Hematopoietic multipotent progenitor cell treated with erythropoietin and hydrocortisone succinate and interleukin-3 and kit ligand, for 4 days (in vitro differentiated cells): ENCODE measurements at regions not wholly inside any gene's neighbourhood (a gene's known extent, or its start where the extent isn't known, plus 50 kb on each side); places are given as distances from the start of the nearest gene placed in this dataset.
A peak's percentile ranks its signal among the peaks of the same experiment; 100 is the strongest.
"Not testable (repeated sequence)": the region's sequence is repeated elsewhere in the genome, so short reads cannot be mapped to it uniquely, and the experiment has no call there.

ENCODE experiments used
- DNase-seq: peaks from one replicate; pipeline ENCODE4 v3.0.0-alpha.2; 2015

DNA sequence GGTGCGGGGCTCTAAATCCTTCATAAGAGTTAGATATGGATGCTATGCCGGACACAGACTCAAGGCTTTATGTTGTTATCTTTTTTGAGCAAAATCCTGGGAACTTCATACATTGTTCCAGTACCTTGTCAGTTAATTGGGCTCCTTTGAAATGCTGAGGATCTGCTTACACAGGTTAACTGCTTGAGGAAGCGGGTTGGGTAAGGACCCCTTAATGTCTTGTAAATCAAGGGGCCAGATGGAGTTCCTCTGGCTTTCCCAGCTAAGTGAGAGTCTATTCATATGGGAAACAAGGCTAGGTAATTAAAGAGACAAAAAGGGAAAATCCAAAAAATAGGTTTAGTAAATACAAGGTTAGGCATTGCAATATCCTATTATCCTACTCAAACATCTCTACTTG, 141.5 kb downstream of the OR2B2 start:
- no peak for DNase-seq

DNA sequence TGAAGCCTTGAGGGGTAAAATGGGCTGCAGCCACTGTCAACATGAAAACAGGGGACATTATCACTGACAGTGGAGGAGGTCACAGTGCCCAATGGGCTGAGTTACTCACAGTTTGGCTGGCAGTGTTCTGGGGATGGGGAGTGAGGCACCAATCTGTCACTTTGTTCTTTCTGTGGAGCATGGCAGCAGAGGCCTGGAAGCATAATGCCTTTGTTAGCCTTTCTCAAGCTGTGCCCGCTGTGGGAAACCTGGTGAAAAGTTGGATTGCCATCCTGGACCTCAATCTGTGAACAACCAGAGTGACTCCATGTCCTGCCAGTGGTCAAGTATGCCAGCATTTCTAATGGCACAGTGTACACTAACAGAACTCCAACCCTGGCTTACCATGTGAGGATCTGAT, 143.6 kb downstream of the OR2B2 start:
- DNase-seq: no peak

DNA sequence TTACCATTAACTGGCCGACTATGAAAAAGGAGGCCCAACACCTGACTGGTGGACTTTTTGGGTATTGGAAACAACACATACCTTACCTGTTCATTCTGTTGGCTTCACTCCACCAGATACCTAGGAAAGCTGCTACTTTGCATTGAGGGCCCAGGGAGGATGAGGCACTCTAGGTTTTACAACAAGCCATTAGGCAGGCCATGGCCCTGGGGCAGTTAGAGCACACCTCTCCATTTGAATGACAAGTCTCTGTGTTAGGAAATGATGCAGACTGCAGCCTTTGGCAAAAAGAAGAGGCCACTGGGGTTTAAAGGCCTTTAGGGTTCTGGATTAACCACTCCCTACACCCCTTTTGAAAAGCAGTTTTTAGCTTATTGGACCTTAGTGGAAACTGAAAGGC, 144.3 kb downstream of the OR2B2 start:
- no peak for DNase-seq

DNA sequence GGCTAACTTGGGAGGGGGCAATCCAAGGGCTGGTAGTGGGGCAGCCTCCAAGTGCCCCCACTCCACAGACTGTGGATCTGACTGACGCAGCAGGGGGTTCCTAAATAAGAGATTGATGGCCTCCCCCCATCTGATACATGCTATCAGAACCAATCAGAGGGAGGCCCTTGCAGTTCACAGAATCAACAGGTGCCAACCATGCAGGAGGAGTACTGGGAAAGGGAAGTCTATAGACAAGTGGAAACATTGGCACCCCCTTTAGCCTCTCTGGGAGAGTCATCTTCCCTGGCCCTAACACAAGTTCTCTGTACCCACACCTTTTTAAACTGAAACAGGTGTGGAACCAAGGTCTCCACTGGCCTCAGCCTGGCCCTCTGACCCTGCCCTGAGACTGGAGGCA, 145.8 kb downstream of the OR2B2 start:
- DNase-seq: no peak

DNA sequence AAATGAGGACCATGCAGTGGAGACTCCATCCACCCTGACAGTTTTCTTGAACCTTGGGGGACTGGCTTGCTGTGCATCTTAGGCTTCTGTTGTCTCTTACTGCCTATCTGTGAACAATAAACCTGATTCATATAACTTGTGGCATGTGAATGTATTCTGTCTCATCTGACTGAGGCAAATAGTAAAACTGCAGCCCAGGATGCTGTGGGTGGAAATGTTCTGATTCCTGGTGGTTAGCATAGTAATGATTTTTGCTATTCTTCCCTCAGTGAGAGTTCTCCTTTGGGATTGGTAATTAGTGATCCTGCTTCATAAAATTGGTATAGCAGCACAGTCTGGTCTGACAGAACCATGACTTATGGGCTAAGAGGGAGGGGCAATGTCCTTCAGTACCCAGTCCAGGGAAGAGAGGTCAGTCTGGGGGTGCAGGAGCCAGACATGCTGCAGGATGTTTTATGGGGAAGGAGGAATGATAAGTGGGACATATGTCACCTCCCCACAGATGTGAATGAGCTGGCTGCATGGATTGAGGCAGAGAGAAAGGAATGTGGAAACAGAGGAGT, 147.1 kb downstream of the OR2B2 start:
- no peak for DNase-seq

DNA sequence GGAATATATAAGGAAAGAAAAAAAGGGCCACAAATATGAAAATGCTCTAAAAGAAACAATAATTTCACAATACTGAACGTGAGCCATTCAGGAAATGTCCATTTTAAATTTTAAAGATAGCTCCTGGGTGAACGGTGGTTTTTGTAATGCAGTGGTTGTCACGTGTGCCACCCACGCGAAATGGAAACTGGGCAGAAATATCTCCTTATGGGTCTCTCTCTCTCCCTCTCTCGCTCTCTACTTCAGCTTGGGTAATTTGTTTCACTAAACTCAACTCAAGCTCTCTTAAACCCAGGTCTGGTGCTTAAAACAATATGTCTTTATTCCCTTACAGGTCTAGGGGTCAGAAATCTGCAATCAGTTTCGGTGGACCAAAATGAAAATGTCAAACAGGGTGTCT, 150.8 kb downstream of the OR2B2 start:
- DNase-seq: peak; percentile 49

DNA sequence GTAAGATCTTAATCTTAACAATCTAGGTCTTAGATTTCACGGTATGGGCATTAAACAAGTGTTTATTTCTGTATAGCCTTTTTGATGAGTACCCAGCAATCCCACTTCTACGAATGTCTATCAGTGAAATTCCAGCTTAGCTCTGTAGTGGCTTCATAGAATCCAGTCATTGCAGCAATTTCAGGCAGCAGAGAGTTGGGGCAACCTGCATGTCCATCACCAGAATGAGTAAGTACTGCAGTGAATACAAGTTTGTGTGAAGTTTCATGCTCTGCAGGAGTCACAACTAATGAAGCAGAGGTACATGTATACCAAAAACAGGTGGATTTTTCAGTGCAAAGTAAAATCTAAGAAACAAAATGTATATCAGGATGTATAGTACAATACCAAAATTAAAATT, 151.7 kb downstream of the OR2B2 start:
- DNase-seq: no peak

DNA sequence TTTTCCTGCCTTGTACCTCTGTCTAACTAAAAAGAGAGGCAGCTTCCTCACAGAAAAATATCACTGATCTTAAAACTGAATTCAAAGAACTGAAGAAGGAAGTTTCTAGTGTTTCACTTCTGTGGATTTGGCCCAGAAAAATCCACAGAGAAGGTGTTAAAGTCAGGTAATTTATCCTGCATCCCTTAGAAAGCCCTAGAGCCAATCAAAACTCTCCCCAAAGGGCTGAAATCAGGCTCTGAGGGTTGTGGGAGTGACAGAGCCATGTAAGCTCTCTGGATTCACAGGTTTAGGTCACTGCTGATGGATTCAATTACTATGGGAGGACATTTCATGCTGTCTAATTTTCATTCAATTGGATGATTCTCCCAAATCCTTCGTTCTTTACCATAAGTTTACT, 152.3 kb downstream of the OR2B2 start:
- no peak for DNase-seq

DNA sequence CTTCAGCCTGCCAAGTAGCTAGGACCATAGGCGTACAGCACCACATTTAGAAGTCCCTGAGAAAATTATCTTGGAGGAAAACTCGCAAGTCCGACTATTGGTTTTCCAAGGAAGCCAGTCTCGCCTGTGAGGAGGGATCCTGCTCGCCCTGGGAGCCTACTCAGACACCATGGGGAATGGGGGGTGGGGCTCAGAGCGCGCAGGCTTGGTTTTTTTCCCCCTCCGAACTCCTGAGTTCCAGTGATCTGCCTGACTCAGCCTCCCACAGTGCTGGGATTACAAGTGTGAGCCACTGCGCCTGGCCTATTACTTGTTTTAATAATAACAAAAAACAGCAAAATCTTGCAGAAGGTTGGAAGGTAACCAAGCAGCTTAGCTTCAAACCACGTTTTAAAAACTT, 153.7 kb downstream of the OR2B2 start:
- DNase-seq: no peak

DNA sequence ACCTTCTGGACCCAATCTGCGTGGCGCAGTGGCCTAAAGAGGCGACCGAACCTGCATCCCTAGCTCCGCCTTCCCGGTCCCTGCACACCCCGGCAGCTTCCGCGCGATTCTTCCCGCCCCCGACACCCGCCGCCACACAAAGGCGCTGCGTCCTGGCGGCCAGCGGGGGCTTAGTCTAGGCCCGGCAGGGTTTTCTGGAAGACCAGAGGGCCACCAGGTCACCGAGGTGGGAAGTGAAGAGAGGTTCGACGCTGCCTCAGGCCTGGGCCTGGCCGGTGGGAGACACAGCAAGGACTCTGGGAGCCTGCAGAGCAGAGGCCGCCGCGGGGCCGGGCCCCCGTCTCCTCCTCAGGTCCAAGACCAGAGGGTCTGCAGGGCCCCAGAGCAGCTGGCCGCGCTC, 154.9 kb downstream of the OR2B2 start:
- peak; percentile 79 for DNase-seq

DNA sequence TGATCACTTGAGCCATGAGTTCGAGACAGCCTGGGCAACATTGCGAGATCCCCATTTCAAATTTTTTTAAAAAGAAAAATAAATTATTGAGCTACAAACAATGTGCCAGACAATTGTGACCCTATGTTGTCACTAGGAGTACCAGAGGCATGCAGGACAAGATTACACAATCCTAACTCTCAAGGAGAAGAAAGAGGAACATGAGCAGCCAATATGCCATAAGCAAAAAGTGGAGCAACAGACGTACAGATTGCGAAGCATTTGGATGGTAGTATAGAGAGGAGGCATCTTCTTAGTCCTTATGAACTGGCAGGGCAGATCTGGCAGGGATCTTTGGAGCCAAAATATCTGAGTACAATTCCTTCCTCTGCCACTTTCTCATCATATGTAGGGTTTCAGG, 156.4 kb downstream of the OR2B2 start:
- peak; percentile 84 for DNase-seq

DNA sequence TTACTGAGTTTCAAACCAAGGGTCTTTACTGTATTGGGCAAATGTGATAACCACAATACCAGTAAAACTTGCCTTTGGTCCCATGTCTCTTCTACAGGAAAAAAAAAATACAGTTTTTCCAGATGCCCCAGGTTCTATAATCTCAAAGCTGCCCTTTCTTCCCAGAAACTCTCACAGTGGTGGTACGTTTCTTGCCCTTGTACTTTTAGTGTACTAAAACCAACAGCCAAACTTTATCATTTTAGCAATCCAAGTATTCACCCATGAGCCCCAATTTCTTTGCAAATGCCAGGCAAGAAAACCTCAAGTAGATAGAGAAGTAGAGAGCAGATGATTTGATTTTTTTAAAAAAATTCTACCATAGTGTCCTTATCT, 157.8 kb downstream of the OR2B2 start:
- no peak for DNase-seq

DNA sequence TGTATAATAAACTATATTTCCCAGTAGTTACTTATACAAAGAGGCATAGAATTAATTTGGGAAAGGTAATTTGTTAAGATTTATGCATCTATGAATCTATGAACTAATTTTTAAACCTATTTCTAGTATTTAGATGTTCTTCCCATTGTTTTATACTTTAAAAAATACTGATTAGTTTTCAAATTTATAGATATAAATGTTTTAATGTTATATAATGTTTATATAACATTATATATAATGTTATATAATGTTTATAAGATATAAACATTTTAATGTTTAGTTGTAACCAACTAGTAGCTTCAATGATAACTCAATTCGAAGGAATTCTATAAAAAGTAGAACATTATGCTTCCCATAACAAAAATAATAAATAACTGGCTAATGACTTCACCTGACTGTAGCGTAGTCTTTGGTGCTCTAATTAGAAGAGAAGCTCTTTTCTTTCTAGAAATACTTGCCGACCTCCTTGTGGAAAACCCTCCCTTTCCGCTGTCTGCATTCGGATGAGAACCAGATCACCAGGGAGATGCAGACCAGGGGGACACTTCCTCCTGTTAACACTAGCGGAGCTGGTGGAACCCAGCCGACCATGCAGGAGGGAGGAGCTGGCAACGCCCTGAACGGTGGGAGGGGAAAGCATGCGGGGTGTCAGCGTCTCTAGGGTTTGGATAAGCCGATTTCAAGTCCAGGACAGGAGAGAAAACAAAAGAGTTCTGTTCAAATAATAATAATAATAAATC, 158.4 kb downstream of the OR2B2 start:
- DNase-seq: peak; percentile 97

DNA sequence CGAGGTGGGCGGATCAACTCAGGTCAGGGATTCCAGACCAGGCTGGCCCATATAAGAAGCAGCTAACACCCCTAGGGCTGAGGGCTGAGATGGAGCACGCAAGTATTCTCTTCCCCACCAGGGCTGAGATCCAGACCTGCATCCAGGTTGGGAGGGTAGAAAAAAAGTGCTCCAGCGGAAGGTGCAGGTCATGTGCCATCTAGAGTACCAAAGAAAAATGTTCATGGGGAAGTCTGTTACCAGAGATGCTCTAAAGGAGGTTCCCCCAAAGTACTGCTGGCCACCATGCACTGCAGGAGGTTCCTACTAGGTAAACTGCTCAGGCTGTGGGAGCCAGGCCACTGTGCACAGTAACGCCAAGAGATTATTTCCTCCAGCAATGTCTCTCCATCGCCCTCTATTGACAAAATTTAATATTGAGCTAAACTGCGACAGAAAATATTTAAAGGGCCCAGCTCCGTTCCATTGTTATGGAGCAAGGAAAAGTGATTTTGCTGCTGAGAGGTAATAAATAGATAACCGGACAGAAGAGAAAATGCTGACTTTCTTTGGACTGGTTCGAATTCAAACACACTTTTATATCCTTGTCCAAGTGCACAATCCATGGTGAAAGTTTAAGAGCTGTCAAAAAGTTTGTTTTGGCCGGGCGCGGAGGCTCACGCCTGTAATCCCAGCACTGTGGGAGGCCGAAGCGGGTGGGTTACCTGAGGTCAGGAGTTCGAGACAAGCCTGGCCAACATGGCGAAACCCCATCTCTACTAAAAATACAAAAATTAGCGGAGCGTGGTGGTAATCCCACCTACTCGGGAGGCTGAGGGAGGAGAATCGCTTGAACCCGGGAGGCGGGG, 159.9 kb downstream of the OR2B2 start:
- DNase-seq: peak; percentile 93

DNA sequence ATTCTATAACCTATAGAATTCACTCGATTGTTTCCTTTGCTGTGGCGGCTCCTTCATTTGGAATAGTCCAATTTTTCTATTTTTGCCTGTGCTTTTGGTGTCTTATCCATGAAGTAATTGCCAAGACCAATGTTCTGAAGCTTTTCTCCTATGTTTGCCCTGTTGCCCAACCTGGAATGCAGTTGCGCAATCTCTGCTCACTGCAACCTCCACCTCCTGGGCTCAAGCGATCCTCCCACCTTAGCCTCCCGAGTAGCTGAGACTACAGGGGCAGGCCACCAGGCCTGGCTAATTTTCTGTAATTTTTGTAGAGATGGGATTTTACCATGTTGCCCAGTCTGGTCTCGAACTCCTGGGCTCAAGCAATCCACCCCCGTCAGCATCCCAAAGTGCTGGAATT, 163.5 kb downstream of the OR2B2 start:
- no peak for DNase-seq

DNA sequence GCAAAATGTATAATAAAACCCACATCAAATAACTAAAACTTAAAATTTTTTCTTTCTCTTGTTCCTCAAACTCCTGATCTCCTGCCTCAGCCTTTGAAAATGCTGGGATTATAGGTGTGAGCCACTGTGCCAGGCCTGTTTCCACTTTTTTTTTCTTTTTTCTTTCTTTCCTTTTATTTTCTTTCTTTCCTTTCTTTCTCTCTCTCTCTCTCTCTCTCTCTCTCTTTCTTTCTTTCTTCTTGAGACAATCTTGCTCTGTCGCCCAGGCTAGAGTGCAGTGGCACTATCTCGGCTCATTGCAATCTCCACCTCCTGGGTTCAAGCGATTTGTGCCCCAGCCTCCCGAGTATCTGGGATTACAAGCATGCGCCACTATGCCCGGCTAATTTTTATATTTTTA, 164.6 kb downstream of the OR2B2 start:
- DNase-seq: no peak

DNA sequence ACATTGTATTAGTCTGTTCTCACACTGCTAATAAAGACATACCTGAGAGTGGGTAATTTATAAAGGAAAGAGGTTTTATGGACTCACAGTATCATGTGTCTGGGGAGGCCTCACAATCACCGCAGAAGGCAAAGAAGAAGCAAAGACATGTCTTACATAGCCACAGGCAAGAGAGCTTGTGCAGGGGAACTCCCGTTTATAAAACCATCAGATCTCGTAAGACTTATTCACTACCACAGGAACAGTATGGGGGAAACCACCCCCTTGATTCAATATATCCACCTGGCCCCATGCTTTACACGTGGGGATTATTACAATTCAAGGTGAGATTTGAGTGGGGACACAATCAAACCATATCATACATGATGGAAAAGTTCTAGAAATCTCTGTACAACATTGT, 165.3 kb downstream of the OR2B2 start:
- DNase-seq: not testable (repeated sequence)

DNA sequence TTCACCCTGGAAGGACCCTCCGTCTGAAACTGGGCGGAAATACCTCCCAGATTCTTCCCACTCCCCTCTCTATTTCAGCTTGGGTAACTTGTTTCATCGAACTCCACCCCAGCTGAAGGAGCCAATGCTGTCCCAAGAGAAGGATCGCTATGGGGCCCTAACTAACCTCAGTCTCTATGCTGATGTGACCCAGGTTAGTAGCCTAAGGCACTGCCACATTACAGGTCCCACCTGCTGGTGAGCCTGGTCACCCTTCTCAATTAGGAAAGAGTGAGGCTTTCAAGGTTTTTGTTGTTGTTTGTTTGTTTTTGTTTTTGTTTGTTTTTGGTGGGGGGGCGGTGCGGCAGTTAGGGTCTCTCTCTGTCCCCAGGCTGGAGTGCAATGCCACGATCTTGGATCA, 168.4 kb downstream of the OR2B2 start:
- no peak for DNase-seq

DNA sequence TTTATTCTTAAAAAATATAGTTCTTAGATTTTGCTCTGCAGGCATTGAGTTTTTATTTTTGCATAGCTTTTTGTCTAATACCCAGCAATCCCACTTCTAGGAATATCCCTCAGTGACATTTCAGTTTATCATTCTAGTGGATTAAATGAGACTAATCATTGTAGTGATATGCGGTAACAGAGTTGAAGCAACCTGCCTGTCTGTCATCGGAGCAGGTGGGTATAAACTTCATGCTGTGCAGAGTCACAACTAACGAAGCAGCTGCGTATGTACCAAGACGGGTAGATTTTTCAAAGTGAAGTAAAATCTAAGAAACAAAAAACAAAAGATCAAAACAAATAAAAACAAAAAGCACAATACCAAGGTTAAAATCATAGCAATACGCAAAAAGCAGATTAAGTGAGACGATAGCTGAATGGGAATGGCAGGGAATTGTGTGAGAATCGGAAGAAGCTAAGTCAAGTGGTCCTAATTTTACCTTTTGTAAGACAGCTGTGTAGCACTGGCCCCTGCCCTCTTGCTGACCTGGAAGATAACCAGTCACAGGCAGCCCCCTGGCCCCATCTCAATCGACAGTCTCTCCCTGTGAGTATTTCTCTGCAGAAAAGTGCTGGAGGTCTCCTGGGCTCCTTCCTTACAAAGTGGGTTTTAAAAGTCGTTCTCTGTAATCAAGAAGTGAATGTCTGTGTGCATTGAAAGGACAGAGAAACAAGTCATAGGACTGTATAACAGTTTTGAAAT, 169.2 kb downstream of the OR2B2 start:
- no peak for DNase-seq

DNA sequence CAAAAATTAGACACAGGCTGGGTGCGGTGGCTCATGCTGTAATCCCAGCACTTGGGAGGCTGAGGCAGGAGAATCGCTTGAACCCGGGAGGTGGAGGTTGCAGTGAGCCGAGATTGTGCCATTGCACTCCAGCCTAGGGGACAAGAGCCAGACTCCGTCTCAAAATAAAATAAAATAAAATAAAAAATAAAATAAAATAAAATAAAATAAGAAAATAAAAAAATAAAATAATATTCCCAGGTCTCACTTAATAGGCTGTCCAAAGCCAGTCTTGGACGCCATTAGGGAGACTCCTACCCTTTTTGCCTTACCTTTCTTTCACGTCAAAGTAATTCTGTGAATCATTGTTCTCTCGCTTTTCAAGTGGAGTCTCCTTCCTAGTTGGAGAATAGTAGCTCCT, 172.3 kb downstream of the OR2B2 start:
- DNase-seq: not testable (repeated sequence)

DNA sequence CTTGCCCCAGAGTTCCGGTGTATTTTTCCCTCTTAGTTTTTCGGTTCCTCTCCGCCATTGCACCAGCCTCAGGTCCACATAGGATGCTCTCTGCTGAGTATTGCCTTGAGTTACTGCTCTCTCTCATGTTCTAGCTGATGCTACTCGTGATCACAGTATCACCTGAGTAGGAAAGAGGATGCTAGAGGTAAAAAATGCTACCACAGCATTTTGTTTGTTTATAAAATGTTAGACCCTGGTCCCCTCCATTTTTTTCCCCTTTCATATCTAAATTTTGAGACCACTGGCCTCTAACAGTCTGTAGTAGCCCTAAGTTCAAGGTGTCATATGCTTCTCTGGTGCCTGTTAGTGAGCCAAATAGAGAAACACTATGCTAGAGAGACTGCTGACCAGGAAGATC, 175.5 kb downstream of the OR2B2 start:
- DNase-seq: no peak

DNA sequence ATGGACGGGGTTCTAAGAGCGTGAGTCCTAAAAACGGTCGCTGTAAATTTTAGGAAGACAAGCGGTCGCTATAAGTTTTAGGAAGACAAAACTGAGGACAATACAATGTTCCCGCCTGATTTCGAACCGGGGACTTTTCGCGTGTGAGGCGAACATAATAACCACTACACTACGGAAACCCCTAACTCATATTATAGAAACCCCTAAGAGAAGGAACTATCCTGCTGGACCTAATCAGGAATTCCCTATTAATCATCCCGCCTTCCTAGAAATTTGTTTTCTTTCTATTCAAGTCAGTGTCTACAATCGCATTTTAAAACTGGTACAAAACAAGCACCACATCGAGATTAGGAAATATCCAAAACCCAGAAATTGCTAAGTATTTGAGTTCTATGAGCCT, 183.8 kb downstream of the OR2B2 start:
- DNase-seq: no peak

DNA sequence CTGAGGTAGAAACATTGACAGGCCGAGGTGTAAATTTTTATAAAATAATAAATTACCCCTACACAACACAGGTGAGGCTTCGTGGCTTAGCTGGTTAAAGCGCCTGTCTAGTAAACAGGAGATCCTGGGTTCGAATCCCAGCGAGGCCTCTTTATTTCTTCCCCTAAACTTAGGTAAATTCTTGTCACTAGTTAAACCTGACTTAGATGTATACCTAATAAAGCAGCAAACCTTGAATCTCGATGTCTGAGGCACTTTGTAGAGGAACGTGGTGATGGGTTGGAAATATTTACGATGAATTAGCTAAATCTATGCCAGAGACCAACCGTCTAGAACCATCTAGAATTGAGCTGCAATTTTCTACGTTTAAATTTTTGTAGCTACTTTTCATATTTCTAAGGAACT, 185.6 kb downstream of the OR2B2 start:
- peak; percentile 17 for DNase-seq
